Neuronal stem cell (in vitro differentiated cells): ENCODE measurements at regions not wholly inside any gene's neighbourhood (a gene's known extent, or its start where the extent isn't known, plus 50 kb on each side); places are given as distances from the start of the nearest gene placed in this dataset.
"Not testable (repeated sequence)": the region's sequence is repeated elsewhere in the genome, so short reads cannot be mapped to it uniquely, and the experiment has no call there.

Source experiments
- DNase-seq: peaks from one replicate; pipeline ENCODE4 v3.0.0-alpha.2; 2013; ENCODE audit warnings: low spot score
- H2AFZ ChIP-seq: one replicate; pipeline ENCODE4 v1.6.1; 2013; ENCODE audit warnings: mild to moderate bottlenecking, low read length, inconsistent platforms
- H2AK5ac ChIP-seq: 2 replicates; pipeline ENCODE4 v1.6.1; 2013; ENCODE audit warnings: low read depth, mild to moderate bottlenecking, inconsistent platforms, low read length, moderate library complexity, mixed read lengths
- H2BK120ac ChIP-seq: 2 replicates; pipeline ENCODE4 v1.6.1; 2013; ENCODE audit warnings: low read depth, mild to moderate bottlenecking, inconsistent platforms, low read length, moderate library complexity, mixed read lengths
- H2BK12ac ChIP-seq: one replicate; pipeline ENCODE4 v1.6.1; 2013; ENCODE audit warnings: low read length, inconsistent platforms
- H2BK15ac ChIP-seq: 2 replicates; pipeline ENCODE4 v1.6.1; 2013; ENCODE audit warnings: mild to moderate bottlenecking, low read length, inconsistent platforms, mixed read lengths
- H2BK5ac ChIP-seq: one replicate; pipeline ENCODE4 v1.6.1; 2013; ENCODE audit warnings: inconsistent platforms, mild to moderate bottlenecking, low read length, moderate library complexity
- H3K14ac ChIP-seq: one replicate; pipeline ENCODE4 v1.6.1; 2013; ENCODE audit warnings: low read length, inconsistent platforms
- H3K18ac ChIP-seq: 2 replicates; pipeline ENCODE4 v1.6.1; 2013; ENCODE audit warnings: low read length, inconsistent platforms
- H3K23ac ChIP-seq: 2 replicates; pipeline ENCODE4 v1.6.1; 2013; ENCODE audit warnings: low read depth, mild to moderate bottlenecking, mixed read lengths, low read length, inconsistent platforms; ENCODE audit not compliant: poor library complexity
- H3K27ac ChIP-seq: replicated peaks from 3 replicates; pipeline ENCODE4 v1.5.1; 2013; ENCODE audit warnings: low read length, inconsistent platforms
- H3K27me3 ChIP-seq, 3 experiments: 2 replicates each; pipeline ENCODE4 v1.6.1; 2013; ENCODE audit warnings: low read length in 3 of 3, mild to moderate bottlenecking in 2 of 3, inconsistent platforms in 1 of 3, low read depth in 1 of 3, mixed read lengths in 1 of 3, moderate library complexity in 1 of 3; ENCODE audit not compliant: control insufficient read depth in 3 of 3, insufficient read depth in 3 of 3
- H3K36me3 ChIP-seq, 2 donors: replicated peaks in 1 of 2; 2 replicates each; pipeline ENCODE4 v1.6.1; 2013; ENCODE audit warnings: low read length in 2 of 2; ENCODE audit not compliant: control insufficient read depth in 2 of 2, insufficient read depth in 2 of 2
- H3K4ac ChIP-seq: 2 replicates; pipeline ENCODE4 v1.6.1; 2013; ENCODE audit warnings: inconsistent platforms, mild to moderate bottlenecking, low read length, moderate library complexity
- H3K4me1 ChIP-seq, 2 donors: 1 replicate in 1 of 2; 2 replicates in 1 of 2; pipeline ENCODE4 v1.6.1; 2013; ENCODE audit warnings: low read length in 2 of 2, low read depth in 1 of 2; ENCODE audit not compliant: control insufficient read depth in 2 of 2, insufficient read depth in 1 of 2
- H3K4me2 ChIP-seq: one replicate; pipeline ENCODE4 v1.6.1; 2013; ENCODE audit warnings: mild to moderate bottlenecking, low read length, inconsistent platforms; ENCODE audit not compliant: insufficient read depth, poor library complexity, severe bottlenecking
- H3K4me3 ChIP-seq, 2 donors: 2 replicates each; pipeline ENCODE4 v1.5.1; 2013; ENCODE audit warnings: low read length in 2 of 2, mild to moderate bottlenecking in 2 of 2, inconsistent platforms in 1 of 2, moderate library complexity in 1 of 2
- H3K79me1 ChIP-seq: one replicate; pipeline ENCODE4 v1.6.1; 2013; ENCODE audit warnings: low read depth, mild to moderate bottlenecking, inconsistent platforms, low read length, moderate library complexity
- H3K9ac ChIP-seq: one replicate; pipeline ENCODE4 v1.6.1; 2013; ENCODE audit warnings: mild to moderate bottlenecking, low read depth, low read length, inconsistent platforms; ENCODE audit not compliant: poor library complexity
- H3K9me3 ChIP-seq, 2 donors: replicated peaks in 1 of 2; 2 replicates each; pipeline versions ENCODE3 to v1.6.1; 2013; ENCODE audit warnings: low read length in 2 of 2, mild to moderate bottlenecking in 2 of 2, inconsistent platforms in 1 of 2, low read depth in 1 of 2, mixed read lengths in 1 of 2, moderate library complexity in 1 of 2; ENCODE audit not compliant: control insufficient read depth in 2 of 2, insufficient read depth in 1 of 2
- H4K8ac ChIP-seq: one replicate; pipeline ENCODE4 v1.6.1; 2013; ENCODE audit warnings: low read depth, mild to moderate bottlenecking, inconsistent platforms, low read length, moderate library complexity
- H4K91ac ChIP-seq: one replicate; pipeline ENCODE4 v1.6.1; 2013; ENCODE audit warnings: low read length, low read depth, mild to moderate bottlenecking, inconsistent platforms; ENCODE audit not compliant: poor library complexity
- WGBS, 2 donors: extraction: QIAGEN DNeasy Blood & Tissue Kit; methylation state at CpG; one replicate each; pipeline ENCODE4 v1.1.7; 2013; ENCODE audit warnings: missing lambda C conversion rate in 2 of 2, mixed read lengths in 1 of 2; ENCODE audit not compliant: insufficient read length in 2 of 2, insufficient replicate concordance in 1 of 2; ENCODE audit errors: extremely low coverage in 2 of 2; 5-methylcytosine and 5-hydroxymethylcytosine counted together

- not testable (repeated sequence) for H4K8ac ChIP-seq, H3K27me3 ChIP-seq, H3K9me3 ChIP-seq, H3K18ac ChIP-seq, H3K36me3 ChIP-seq, H3K4ac ChIP-seq, H2BK12ac ChIP-seq, H2AFZ ChIP-seq, H2BK15ac ChIP-seq, H4K91ac ChIP-seq, H2BK120ac ChIP-seq, DNase-seq, H3K4me1 ChIP-seq, H3K4me3 ChIP-seq, H3K9ac ChIP-seq, H3K23ac ChIP-seq, H3K4me2 ChIP-seq, H2AK5ac ChIP-seq, H3K14ac ChIP-seq, H3K79me1 ChIP-seq, H2BK5ac ChIP-seq, H3K27ac ChIP-seq
- no CpG with 5 or more reads among the region's 21 CpGs for WGBS, 2 donors
Observed at GRCh38 chr4:9505341-9505740, 61.1 kb downstream of the DEFB131A start.

DNA sequence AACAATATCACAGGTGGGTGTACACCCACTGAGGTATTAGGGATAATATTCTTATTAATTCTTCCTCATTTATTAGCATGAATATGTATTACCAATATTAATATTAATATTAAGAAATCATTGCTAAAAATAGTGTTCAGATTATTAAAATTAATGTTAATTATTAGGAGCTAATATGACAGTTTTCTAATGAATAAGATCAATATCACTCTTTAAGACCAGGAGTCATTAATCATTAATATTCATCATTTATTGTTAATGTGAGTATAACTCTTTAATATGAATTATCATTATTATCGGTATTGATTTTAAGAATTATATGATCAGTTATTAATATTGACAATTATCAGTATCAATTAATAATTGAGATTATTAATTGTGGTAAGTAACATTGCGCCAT, 62.5 kb downstream of the DEFB131A start:
- H3K27me3 ChIP-seq, H2BK120ac ChIP-seq, H4K91ac ChIP-seq, H3K79me1 ChIP-seq, H3K36me3 ChIP-seq, H3K4me2 ChIP-seq, H3K4me1 ChIP-seq, H3K27ac ChIP-seq, H2AK5ac ChIP-seq, H3K14ac ChIP-seq, H2BK12ac ChIP-seq, H2BK15ac ChIP-seq, H3K4ac ChIP-seq, H2BK5ac ChIP-seq, H4K8ac ChIP-seq, H2AFZ ChIP-seq, H3K18ac ChIP-seq, H3K23ac ChIP-seq, H3K9ac ChIP-seq, DNase-seq, H3K9me3 ChIP-seq, H3K4me3 ChIP-seq: not testable (repeated sequence)
- no CpG with 5 or more reads among the region's 2 CpGs for WGBS, 2 donors

DNA sequence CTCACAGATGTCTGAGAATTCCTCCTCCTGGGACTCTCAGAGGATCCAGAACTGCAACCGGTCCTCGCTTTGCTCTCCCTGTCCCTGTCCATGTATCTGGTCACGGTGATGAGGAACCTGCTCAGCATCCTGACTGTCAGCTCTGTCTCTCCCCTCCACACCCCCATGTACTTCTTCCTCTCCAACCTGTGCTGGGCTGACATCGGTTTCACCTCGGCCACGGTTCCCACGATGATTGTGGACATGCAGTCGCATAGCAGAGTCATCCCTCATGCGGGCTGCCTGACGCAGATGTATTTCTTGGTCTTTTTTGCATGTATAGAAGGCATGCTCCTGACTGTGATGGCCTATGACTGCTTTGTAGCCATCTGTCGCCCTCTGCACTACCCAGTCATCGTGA, 68.7 kb downstream of the DEFB131A start:
- H2BK15ac ChIP-seq, H2BK12ac ChIP-seq, H4K8ac ChIP-seq, H3K4ac ChIP-seq, H2BK120ac ChIP-seq, H3K9ac ChIP-seq, H3K9me3 ChIP-seq, H2AFZ ChIP-seq, H3K14ac ChIP-seq, H3K18ac ChIP-seq, H3K36me3 ChIP-seq, H3K4me1 ChIP-seq, H3K27ac ChIP-seq, H3K23ac ChIP-seq, DNase-seq, H4K91ac ChIP-seq, H3K79me1 ChIP-seq, H3K4me2 ChIP-seq, H3K27me3 ChIP-seq, H2BK5ac ChIP-seq, H2AK5ac ChIP-seq, H3K4me3 ChIP-seq: not testable (repeated sequence)
- no CpG with 5 or more reads among the region's 12 CpGs for WGBS, 2 donors

GRCh38 chr4:9519631-9520030, 75.4 kb downstream of the DEFB131A start:
- H3K27me3 ChIP-seq, H4K91ac ChIP-seq, H4K8ac ChIP-seq, H3K9me3 ChIP-seq, H2BK15ac ChIP-seq, H3K9ac ChIP-seq, H3K4me1 ChIP-seq, DNase-seq, H3K4me3 ChIP-seq, H3K79me1 ChIP-seq, H3K4me2 ChIP-seq, H2BK12ac ChIP-seq, H3K27ac ChIP-seq, H2BK5ac ChIP-seq, H3K14ac ChIP-seq, H3K23ac ChIP-seq, H3K18ac ChIP-seq, H3K4ac ChIP-seq, H2BK120ac ChIP-seq, H2AK5ac ChIP-seq, H2AFZ ChIP-seq, H3K36me3 ChIP-seq: not testable (repeated sequence)
- WGBS, 2 donors = no CpG with 5 or more reads among the region's 9 CpGs
